GM23248 (cell line): ENCODE measurements at regions not wholly inside any gene's neighbourhood (a gene's known extent, or its start where the extent isn't known, plus 50 kb on each side); places are given as distances from the start of the nearest gene placed in this dataset.

ENCODE experiments used
- DNase-seq: peaks from one replicate; pipeline ENCODE4 v3.0.0-alpha.2; 2015
- H2AFZ ChIP-seq: fragments of 200-600 bp; sonication (generic); 2 replicates; pipeline ENCODE4 v1.6.1; 2016; ENCODE audit warnings: antibody characterized with exemption
- H3F3A ChIP-seq: fragments of 200-600 bp; sonication (generic); 2 replicates; pipeline ENCODE4 v1.6.1; 2016; ENCODE audit warnings: mild to moderate bottlenecking, antibody characterized with exemption, mixed run types; ENCODE audit not compliant: insufficient read depth
- H3K27ac ChIP-seq: fragments of 200-600 bp; sonication (generic); 2 replicates; pipeline ENCODE4 v1.5.1; 2016; ENCODE audit warnings: mild to moderate bottlenecking
- H3K27me3 ChIP-seq: fragments of 200-600 bp; sonication (generic); replicated peaks from 2 replicates; pipeline ENCODE4 v1.6.1; 2016; ENCODE audit warnings: mild to moderate bottlenecking; ENCODE audit not compliant: insufficient read depth
- H3K36me3 ChIP-seq: fragments of 200-600 bp; sonication (generic); 2 replicates; pipeline ENCODE4 v1.6.1; 2016; ENCODE audit warnings: low read depth, mild to moderate bottlenecking
- H3K4me1 ChIP-seq: fragments of 200-600 bp; sonication (generic); 2 replicates; pipeline ENCODE4 v1.6.1; 2016; ENCODE audit warnings: mild to moderate bottlenecking; ENCODE audit not compliant: insufficient read depth
- H3K4me2 ChIP-seq: fragments of 200-600 bp; sonication (generic); one replicate; pipeline ENCODE4 v1.6.1; 2016; ENCODE audit warnings: mild to moderate bottlenecking; ENCODE audit not compliant: unreplicated experiment
- H3K4me3 ChIP-seq: fragments of 200-600 bp; sonication (generic); 2 replicates; pipeline ENCODE4 v1.5.1; 2016; ENCODE audit warnings: mild to moderate bottlenecking
- H3K79me2 ChIP-seq: fragments of 200-600 bp; sonication (generic); 2 replicates; pipeline ENCODE4 v1.6.1; 2016; ENCODE audit warnings: mild to moderate bottlenecking; ENCODE audit not compliant: insufficient read depth
- H3K9ac ChIP-seq: fragments of 200-600 bp; sonication (generic); 2 replicates; pipeline ENCODE4 v1.6.1; 2016; ENCODE audit warnings: mild to moderate bottlenecking
- H3K9me2 ChIP-seq: fragments of 200-600 bp; sonication (generic); 2 replicates; pipeline ENCODE4 v1.6.1; 2016; ENCODE audit warnings: mixed run types, mild to moderate bottlenecking, moderate library complexity; ENCODE audit not compliant: insufficient read depth
- H3K9me3 ChIP-seq: fragments of 200-600 bp; sonication (generic); one replicate; pipeline ENCODE4 v1.6.1; 2017; ENCODE audit warnings: low read depth
- H4K20me1 ChIP-seq: fragments of 200-600 bp; sonication (generic); 2 replicates; pipeline ENCODE4 v1.6.0; 2016; ENCODE audit not compliant: insufficient read depth
- EZH2 ChIP-seq: fragments of 200-600 bp; sonication (generic); IDR thresholded peaks from 2 replicates; pipeline ENCODE4 v1.6.1; 2018; ENCODE audit warnings: antibody characterized with exemption, mild to moderate bottlenecking; ENCODE audit not compliant: insufficient read depth, poor library complexity, severe bottlenecking
- EZH2phosphoT487 ChIP-seq: fragments of 200-600 bp; sonication (generic); IDR thresholded peaks from 2 replicates; pipeline ENCODE4 v1.6.1; 2018; ENCODE audit warnings: antibody characterized with exemption, moderate library complexity, mild to moderate bottlenecking, low read depth; ENCODE audit not compliant: insufficient read depth
- WGBS, 2 experiments: methylation state at CpG; one replicate each; pipeline ENCODE4 v1.1.6; 2015 to 2017; ENCODE audit warnings: low lambda C conversion rate in 2 of 2, low coverage in 1 of 2; ENCODE audit errors: missing lambda C conversion rate in 2 of 2; 5-methylcytosine and 5-hydroxymethylcytosine counted together
- in situ Hi-C: fragments of 300-500 bp; cut with MboI; formaldehyde crosslinking; loops from 2 replicates; pipeline ENCODE4 v1.15.0; 2020

DNA sequence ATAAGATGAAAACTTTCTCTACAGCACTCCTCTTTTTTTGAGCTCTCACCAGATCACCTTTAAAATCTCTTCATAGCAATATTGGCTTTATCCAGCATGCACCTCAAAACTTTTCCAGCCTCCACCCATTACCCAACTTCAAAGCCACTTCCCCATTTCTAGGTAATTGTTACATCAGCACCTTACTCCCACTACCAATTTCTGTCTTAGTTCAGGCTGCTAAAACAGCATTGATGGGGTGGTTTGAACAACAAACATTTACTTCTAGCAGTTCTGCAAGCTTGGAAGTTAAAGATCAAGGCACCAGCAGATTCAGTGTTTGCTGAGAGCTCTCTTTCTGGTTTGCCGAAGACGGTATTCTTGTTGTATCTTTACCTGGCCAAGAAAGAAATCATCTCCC is 114.0 kb upstream of the SLC39A10 start:
- in situ Hi-C loops: no loop called here
- DNase-seq: no peak
- no peak overlapping the region for H2AFZ ChIP-seq
- H3K79me2 ChIP-seq: no peaks in the 10 kb centered on the region
- 96 to 98% methylated on average over 2 of the region's 2 CpGs for WGBS, 2 experiments
- H3K36me3 ChIP-seq: no peaks in the 10 kb centered on the region
- no peak overlapping the region for H3K27ac ChIP-seq
- no peaks in the 10 kb centered on the region for H3K9me3 ChIP-seq
- no peaks in the 10 kb centered on the region for H4K20me1 ChIP-seq
- no peak overlapping the region for H3K9ac ChIP-seq
- no peak for TF ChIP-seq EZH2
- TF ChIP-seq EZH2phosphoT487: no peak
- H3K27me3 ChIP-seq: no peaks in the 10 kb centered on the region
- no peak overlapping the region for H3K4me2 ChIP-seq
- H3K9me2 ChIP-seq: no peaks in the 10 kb centered on the region
- peaks cover 9% of the 10 kb centered on the region for H3K4me1 ChIP-seq
- H3K4me3 ChIP-seq: no peak overlapping the region
- peaks cover 10% of the 10 kb centered on the region for H3F3A ChIP-seq

DNA sequence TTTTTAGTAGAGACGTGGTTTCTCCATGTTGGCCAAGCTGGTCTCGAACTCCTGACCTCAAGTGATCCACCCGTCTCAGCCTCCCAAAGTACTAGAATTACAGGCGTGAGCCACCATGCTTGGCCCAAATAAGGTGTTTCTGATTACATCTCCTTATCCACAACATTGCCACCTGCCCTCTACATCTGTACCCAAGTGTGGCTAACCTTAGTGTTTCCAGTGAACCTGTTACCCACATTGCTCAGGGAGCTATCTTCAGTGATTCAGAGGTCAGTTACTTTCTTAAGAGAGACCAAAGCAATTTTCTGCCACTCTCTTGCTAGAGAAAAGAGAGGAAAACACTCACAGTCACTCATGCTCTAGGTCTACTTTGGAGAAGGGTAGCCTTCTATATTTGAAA is 115.0 kb upstream of the SLC39A10 start:
- H3K4me1 ChIP-seq: peaks cover 9% of the 10 kb centered on the region
- H3K9ac ChIP-seq: no peak overlapping the region
- in situ Hi-C loops: no loop called here
- H3K4me3 ChIP-seq: no peak overlapping the region
- no peak for DNase-seq
- peaks cover 10% of the 10 kb centered on the region for H3F3A ChIP-seq
- H3K27ac ChIP-seq: no peak overlapping the region
- H4K20me1 ChIP-seq: no peaks in the 10 kb centered on the region
- H3K9me2 ChIP-seq: no peaks in the 10 kb centered on the region
- H3K79me2 ChIP-seq: no peaks in the 10 kb centered on the region
- H3K27me3 ChIP-seq: no peaks in the 10 kb centered on the region
- no peak for TF ChIP-seq EZH2phosphoT487
- no peak for TF ChIP-seq EZH2
- H3K4me2 ChIP-seq: no peak overlapping the region
- no peaks in the 10 kb centered on the region for H3K36me3 ChIP-seq
- 70 to 71% methylated on average over 4 of the region's 4 CpGs for WGBS, 2 experiments
- no peaks in the 10 kb centered on the region for H3K9me3 ChIP-seq
- H2AFZ ChIP-seq: no peak overlapping the region

DNA sequence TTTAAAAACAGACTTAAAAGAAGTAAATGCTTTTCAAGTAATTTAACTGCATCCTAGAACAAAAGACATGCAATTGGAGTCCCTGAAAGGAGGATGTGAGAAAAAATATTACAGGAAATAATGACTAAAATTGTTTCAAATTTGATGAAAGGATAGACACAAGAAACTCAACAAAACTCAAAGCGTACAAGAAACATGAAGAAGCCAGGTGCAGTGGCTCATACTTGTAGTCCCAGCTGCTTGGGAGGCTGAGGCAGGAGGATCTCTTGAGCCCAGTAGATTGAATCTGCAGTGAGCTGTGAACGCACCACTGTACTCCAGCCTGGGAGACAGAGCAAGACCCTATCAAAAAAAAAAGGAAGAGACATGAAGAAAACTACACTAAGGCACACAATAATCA is 118.1 kb upstream of the SLC39A10 start:
- no peak for DNase-seq
- Histone ChIP-seq H3F3A (peaks cover 22% of the 10 kb centered on the region), H3K4me1 (peaks cover 20% of the 10 kb centered on the region), H3K4me2 (no peak overlapping the region), H2AFZ (no peak overlapping the region), H3K27me3 (no peaks in the 10 kb centered on the region), H3K36me3 (no peaks in the 10 kb centered on the region), H4K20me1 (no peaks in the 10 kb centered on the region), H3K27ac (no peak overlapping the region), H3K9me2 (no peaks in the 10 kb centered on the region), H3K9ac (no peak overlapping the region), H3K79me2 (no peaks in the 10 kb centered on the region), H3K4me3 (no peak overlapping the region), H3K9me3 (no peaks in the 10 kb centered on the region)
- in situ Hi-C loops: no loop called here
- WGBS, 2 experiments: 73 to 88% methylated on average over 2 of the region's 2 CpGs
- no peak for TF ChIP-seq EZH2phosphoT487
- no peak for TF ChIP-seq EZH2

DNA sequence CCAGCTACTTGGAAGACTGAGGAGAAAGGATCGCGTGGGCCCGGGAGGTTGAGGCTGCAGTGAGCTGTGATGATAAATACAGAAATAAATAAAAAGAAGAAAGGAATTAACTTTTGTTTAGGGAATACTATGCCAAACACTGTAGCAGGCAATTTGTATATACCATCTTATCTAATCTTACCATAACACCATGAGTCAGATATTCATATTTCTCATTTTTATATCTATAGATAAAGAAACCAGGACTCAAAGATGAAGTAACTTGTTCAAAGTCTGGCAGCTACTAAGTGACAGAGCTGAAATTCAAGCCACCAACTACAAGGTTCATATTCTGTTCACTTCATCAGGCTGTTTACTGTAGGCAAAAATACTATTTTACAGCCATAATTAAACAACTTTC is 119.2 kb upstream of the SLC39A10 start:
- 98 to 100% methylated on average over 3 of the region's 3 CpGs for WGBS, 2 experiments
- Histone ChIP-seq H3K9me3 (no peaks in the 10 kb centered on the region), H3F3A (peaks cover 33% of the 10 kb centered on the region), H4K20me1 (no peaks in the 10 kb centered on the region), H3K9ac (no peak overlapping the region), H3K36me3 (no peaks in the 10 kb centered on the region), H3K27me3 (no peaks in the 10 kb centered on the region), H3K9me2 (no peaks in the 10 kb centered on the region), H3K27ac (no peak overlapping the region), H3K4me3 (no peak overlapping the region), H3K4me1 (peaks cover 28% of the 10 kb centered on the region), H2AFZ (no peak overlapping the region), H3K79me2 (no peaks in the 10 kb centered on the region), H3K4me2 (no peak overlapping the region)
- DNase-seq: no peak
- TF ChIP-seq EZH2 (no peak), EZH2phosphoT487 (no peak)
- in situ Hi-C loops: no loop called here

DNA sequence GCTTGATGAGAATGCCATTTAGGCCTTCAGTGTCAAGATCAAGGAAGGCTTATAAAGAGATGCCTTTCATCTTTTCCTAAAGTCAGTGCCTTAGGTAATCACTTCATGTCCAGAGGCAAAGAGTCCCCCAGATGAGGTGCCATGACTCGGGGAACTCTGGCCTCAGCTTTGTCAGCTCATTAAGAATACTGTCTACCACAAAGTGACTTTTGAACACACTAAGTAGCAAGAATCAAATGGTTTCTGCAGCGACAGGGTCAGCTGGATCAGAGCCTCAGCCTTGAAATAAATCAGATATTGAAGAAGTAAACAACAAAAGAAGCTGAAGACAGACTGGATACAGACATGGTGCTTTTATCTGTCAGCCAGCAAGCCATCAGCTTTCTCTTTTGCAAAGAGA is 120.1 kb upstream of the SLC39A10 start:
- H3K27me3 ChIP-seq: no peaks in the 10 kb centered on the region
- H3K79me2 ChIP-seq: no peaks in the 10 kb centered on the region
- in situ Hi-C loops: no loop called here
- H3K4me1 ChIP-seq: peaks cover 38% of the 10 kb centered on the region
- H3K9me3 ChIP-seq: no peaks in the 10 kb centered on the region
- H3K4me2 ChIP-seq: no peak overlapping the region
- H3K4me3 ChIP-seq: no peak overlapping the region
- H3K9me2 ChIP-seq: no peaks in the 10 kb centered on the region
- H3K9ac ChIP-seq: no peak overlapping the region
- no peaks in the 10 kb centered on the region for H4K20me1 ChIP-seq
- H3K27ac ChIP-seq: no peak overlapping the region
- 76 to 77% methylated on average over 2 of the region's 2 CpGs for WGBS, 2 experiments
- no peak overlapping the region; the same call in 1 of the 2 replicates for H2AFZ ChIP-seq
- H3F3A ChIP-seq: peaks cover 42% of the 10 kb centered on the region
- no peaks in the 10 kb centered on the region for H3K36me3 ChIP-seq
- no peak for DNase-seq
- no peak for TF ChIP-seq EZH2
- TF ChIP-seq EZH2phosphoT487: no peak
